GM12878 (cell line): ENCODE measurements at regions not wholly inside any gene's neighbourhood (a gene's known extent, or its start where the extent isn't known, plus 50 kb on each side); places are given as distances from the start of the nearest gene placed in this dataset.

Experiments used
- ATF3 ChIP-seq: IDR thresholded peaks from 2 replicates; pipeline ENCODE4 v1.6.1; 2011; ENCODE audit warnings: low read depth, mild to moderate bottlenecking, low read length, moderate library complexity, borderline replicate concordance; ENCODE audit errors: extremely low read depth
- ATF7 ChIP-seq: fragments of 450-650 bp; IDR thresholded peaks from 2 replicates; pipeline ENCODE4 v1.6.1; 2016; ENCODE audit warnings: low read depth, mild to moderate bottlenecking
- BACH1 ChIP-seq: fragments of 450-650 bp; IDR thresholded peaks from 2 replicates; pipeline ENCODE4 v1.6.1; 2017; ENCODE audit warnings: mild to moderate bottlenecking, borderline replicate concordance
- BCL3 ChIP-seq: IDR thresholded peaks from 2 replicates; pipeline ENCODE4 v1.6.1; 2011; ENCODE audit warnings: borderline replicate concordance, low read depth, mild to moderate bottlenecking, moderate library complexity, low read length; ENCODE audit not compliant: insufficient read depth, poor library complexity, severe bottlenecking
- CHD2 ChIP-seq: IDR thresholded peaks from 2 replicates; pipeline ENCODE4 v1.6.1; 2011; ENCODE audit warnings: low read depth, low read length, improper control_type of control experiment, borderline replicate concordance
- CHD4 ChIP-seq: fragments of 200-600 bp; sonication (generic); IDR thresholded peaks from 2 replicates; pipeline ENCODE4 v1.6.1; 2016; ENCODE audit warnings: mild to moderate bottlenecking
- CREM ChIP-seq: IDR thresholded peaks from 2 replicates; pipeline ENCODE4 v1.6.1; 2014; ENCODE audit warnings: antibody characterized with exemption, low read depth
- EED ChIP-seq: sonication (generic); IDR thresholded peaks from 2 replicates; pipeline ENCODE4 v1.6.1; 2016; ENCODE audit warnings: antibody characterized with exemption, low read depth
- EP300 ChIP-seq, 2 experiments: fragments of 150-350 bp in 1 of 2; IDR thresholded peaks; 2 replicates each; pipeline ENCODE4 v1.6.1; 2011 to 2012; ENCODE audit warnings: low read depth in 2 of 2, low read length in 2 of 2, borderline replicate concordance in 1 of 2, improper control_type of control experiment in 1 of 2, inconsistent platforms in 1 of 2; ENCODE audit not compliant: control insufficient read depth in 1 of 2
- GATAD2B ChIP-seq: fragments of 450-650 bp; conservative IDR thresholded peaks from 2 replicates; pipeline ENCODE4 v1.6.1; 2017; ENCODE audit warnings: low read depth, mild to moderate bottlenecking, moderate library complexity
- IKZF2 ChIP-seq, 2 experiments: fragments of 450-650 bp; IDR thresholded peaks; 2 replicates each; pipeline ENCODE4 v1.6.1; 2017; ENCODE audit warnings: mild to moderate bottlenecking in 2 of 2, moderate library complexity in 2 of 2
- JUNB ChIP-seq: IDR thresholded peaks from 2 replicates; pipeline ENCODE4 v1.6.1; 2016; ENCODE audit warnings: antibody characterized with exemption, mild to moderate bottlenecking
- MYC ChIP-seq: IDR thresholded peaks from 2 replicates; pipeline ENCODE4 v1.6.1; 2011; ENCODE audit warnings: mild to moderate bottlenecking, low read length, moderate library complexity, inconsistent platforms; ENCODE audit not compliant: insufficient read depth, insufficient replicate concordance, insufficient read length, severe bottlenecking
- NBN ChIP-seq: fragments of 450-650 bp; IDR thresholded peaks from 2 replicates; pipeline ENCODE4 v1.6.1; 2016
- NFIC ChIP-seq: IDR thresholded peaks from 2 replicates; pipeline ENCODE4 v1.6.1; 2012; ENCODE audit warnings: low read depth, mild to moderate bottlenecking, inconsistent platforms, low read length, moderate library complexity
- NFXL1 ChIP-seq: fragments of 450-650 bp; IDR thresholded peaks from 2 replicates; pipeline ENCODE4 v1.6.1; 2017; ENCODE audit warnings: antibody characterized with exemption, mild to moderate bottlenecking, borderline replicate concordance
- NR2C2 ChIP-seq: IDR thresholded peaks from 2 replicates; pipeline ENCODE4 v1.6.1; 2011; ENCODE audit warnings: borderline replicate concordance, low read depth; ENCODE audit not compliant: control insufficient read depth, insufficient read length
- RBBP5 ChIP-seq: fragments of 200-600 bp; sonication (generic); conservative IDR thresholded peaks from 2 replicates; pipeline ENCODE4 v1.6.1; 2016
- RCOR1 ChIP-seq: conservative IDR thresholded peaks from 2 replicates; pipeline ENCODE4 v1.6.1; 2012; ENCODE audit warnings: low read depth, low read length, improper control_type of control experiment
- RELA ChIP-seq: fragments of 450-650 bp; IDR thresholded peaks from 2 replicates; pipeline ENCODE4 v1.8.0; 2014; ENCODE audit warnings: borderline replicate concordance; ENCODE audit not compliant: partially characterized antibody
- RELB ChIP-seq: fragments of 450-650 bp; IDR thresholded peaks from 2 replicates; pipeline ENCODE4 v1.6.1; 2017; ENCODE audit warnings: low read depth, mild to moderate bottlenecking, moderate library complexity
- RFX5 ChIP-seq: IDR thresholded peaks from 2 replicates; pipeline ENCODE4 v1.6.1; 2011; ENCODE audit warnings: low read depth, low read length, improper control_type of control experiment
- SKIL ChIP-seq: fragments of 450-650 bp; IDR thresholded peaks from 2 replicates; pipeline ENCODE4 v1.6.1; 2017; ENCODE audit warnings: mild to moderate bottlenecking, low read depth, inconsistent platforms; ENCODE audit not compliant: poor library complexity, severe bottlenecking
- SMAD1 ChIP-seq: fragments of 450-650 bp; IDR thresholded peaks from 2 replicates; pipeline ENCODE4 v1.6.1; 2018; ENCODE audit warnings: mild to moderate bottlenecking, low read depth; ENCODE audit not compliant: partially characterized antibody
- SREBF2 ChIP-seq: IDR thresholded peaks from 2 replicates; pipeline ENCODE4 v1.6.1; 2012; ENCODE audit warnings: mild to moderate bottlenecking, low read length
- TARDBP ChIP-seq: IDR thresholded peaks from 2 replicates; pipeline ENCODE4 v1.6.1; 2016; ENCODE audit warnings: borderline replicate concordance
- ZSCAN29 ChIP-seq: fragments of 450-650 bp; IDR thresholded peaks from 2 replicates; pipeline ENCODE4 v1.6.1; 2017; ENCODE audit warnings: mild to moderate bottlenecking, moderate library complexity

- no peak for TF ChIP-seq BCL3
- TF ChIP-seq TARDBP, result no peak
- TF ChIP-seq RBBP5, result no peak
- no peak for TF ChIP-seq MYC
- TF ChIP-seq IKZF2 (IDR thresholded peaks at IDR 0.05), result peak; percentile 86 to 91
- TF ChIP-seq NFIC, result peak; percentile 63; the same call in 1 of the 2 replicates
- TF ChIP-seq NR2C2, result no peak
- no peak for TF ChIP-seq NFXL1
- no peak for TF ChIP-seq ATF3
- no peak for TF ChIP-seq RFX5
- TF ChIP-seq CHD2, result no peak
- peak; percentile 91 for TF ChIP-seq RELB
- no peak for TF ChIP-seq BACH1
- TF ChIP-seq SREBF2, result no peak
- peak; percentile 81 for TF ChIP-seq RELA
- TF ChIP-seq JUNB, result peak; percentile 73
- peak; percentile 72 for TF ChIP-seq CREM
- TF ChIP-seq SKIL, result peak; percentile 77
- peak; percentile 95 for TF ChIP-seq EED
- TF ChIP-seq RCOR1, result no peak
- peak in 1 of 2 experiments; percentile 54; a peak in 2 of 4 replicates for TF ChIP-seq EP300 (IDR thresholded peaks at IDR 0.05; ENCODE audit: borderline replicate concordance in 1 of 2, control insufficient read depth in 1 of 2, low read depth in 2 of 2, low read length in 2 of 2)
- no peak for TF ChIP-seq NBN
- TF ChIP-seq ZSCAN29, result no peak
- no peak for TF ChIP-seq CHD4
- no peak for TF ChIP-seq GATAD2B
- peak; percentile 60; the same call in 1 of the 2 replicates for TF ChIP-seq ATF7
- no peak for TF ChIP-seq SMAD1
These were observed 103.0 kb upstream of the KLF6 start (continued) for GRCh38 chr10:3887885-3888476.
